Left hindlimb (tissue), 1 donor: ENCODE measurements at regions not wholly inside any gene's neighbourhood (a gene's known extent, or its start where the extent isn't known, plus 50 kb on each side); places are given as distances from the start of the nearest gene placed in this dataset.
"Not testable (repeated sequence)": the region's sequence is repeated elsewhere in the genome, so short reads cannot be mapped to it uniquely, and the experiment has no call there.

ENCODE experiments used
- DNase-seq: peaks from one replicate; pipeline ENCODE4 v3.0.0-alpha.2; 2018

DNA sequence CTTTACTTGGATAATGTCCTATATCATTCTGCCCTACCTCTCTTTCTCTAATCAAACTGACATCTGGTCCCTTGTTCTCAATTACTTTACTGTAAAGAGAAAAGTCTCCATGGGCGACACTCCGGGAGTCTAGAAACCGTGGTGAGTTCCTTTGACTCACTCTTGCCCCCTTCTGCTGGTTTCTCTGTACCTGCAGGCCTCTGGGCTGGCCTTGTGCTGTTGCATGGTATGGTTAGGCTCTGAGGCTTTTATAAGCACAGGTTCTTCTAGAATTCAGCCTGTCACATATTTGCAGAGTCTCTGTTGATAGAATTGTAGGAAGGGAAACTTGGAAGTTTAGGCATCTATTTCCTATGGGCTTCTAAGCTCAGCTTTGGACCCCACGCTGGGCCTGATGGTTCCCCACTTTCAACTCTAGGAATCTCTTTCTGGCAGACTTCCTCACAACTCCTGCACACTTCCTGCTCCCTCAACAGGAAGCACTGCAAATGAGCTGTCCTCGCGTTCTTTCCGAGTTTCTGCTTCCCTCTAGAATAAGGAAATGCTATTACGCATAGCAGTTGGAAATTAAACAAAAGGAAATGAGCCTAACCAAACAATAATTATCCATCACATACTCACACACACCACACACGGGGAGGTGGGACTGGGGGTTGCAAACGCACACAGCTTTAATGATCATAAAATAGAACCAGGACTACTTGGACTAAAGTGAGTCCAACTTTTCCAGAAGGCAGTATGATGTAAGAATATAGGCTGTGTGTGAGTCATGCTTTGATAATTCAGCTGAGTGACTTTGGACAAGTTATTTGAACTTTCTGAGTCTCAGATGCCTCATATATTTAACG lies 683.3 kb downstream of the QKI start:
- DNase-seq, result peak; percentile 52

DNA sequence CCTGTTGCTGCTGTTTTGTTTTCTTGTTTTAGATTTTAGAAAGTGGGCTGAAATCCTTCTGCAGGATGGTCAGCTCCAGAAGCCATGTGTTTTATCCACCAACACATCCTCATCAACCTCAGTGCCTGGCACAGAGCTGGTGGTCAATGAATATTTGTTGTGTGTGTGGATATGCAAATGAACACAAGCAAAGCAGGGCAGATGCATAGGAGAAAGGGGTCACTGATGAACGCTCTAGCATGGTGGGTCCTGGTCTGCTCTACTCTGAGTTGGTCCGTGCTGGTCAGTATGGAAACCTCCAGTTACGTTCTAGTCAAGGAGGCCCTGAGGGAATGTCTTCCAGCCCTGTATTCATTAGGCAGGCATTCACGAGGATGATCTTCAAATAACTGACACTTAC lies 682.5 kb downstream of the QKI start:
- no peak for DNase-seq

DNA sequence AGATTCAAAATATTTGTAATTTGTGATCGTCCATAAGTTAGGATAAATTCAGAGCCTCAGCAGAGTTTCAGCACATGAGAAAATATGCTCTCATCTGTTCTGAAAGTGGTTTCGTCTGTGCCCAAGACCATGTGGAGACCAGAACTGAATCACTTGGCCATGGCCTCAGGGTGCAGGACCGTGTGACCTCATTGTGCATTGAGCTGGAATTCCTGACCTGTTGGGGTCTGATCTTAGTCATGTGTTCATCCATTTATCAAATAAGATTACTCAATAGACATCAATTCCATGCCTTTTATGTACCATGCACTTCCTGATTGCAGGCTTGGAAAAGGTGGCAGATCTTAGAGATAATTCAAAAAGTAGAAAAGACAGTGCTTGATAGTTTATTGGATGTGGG lies 680.5 kb downstream of the QKI start:
- DNase-seq, result no peak

DNA sequence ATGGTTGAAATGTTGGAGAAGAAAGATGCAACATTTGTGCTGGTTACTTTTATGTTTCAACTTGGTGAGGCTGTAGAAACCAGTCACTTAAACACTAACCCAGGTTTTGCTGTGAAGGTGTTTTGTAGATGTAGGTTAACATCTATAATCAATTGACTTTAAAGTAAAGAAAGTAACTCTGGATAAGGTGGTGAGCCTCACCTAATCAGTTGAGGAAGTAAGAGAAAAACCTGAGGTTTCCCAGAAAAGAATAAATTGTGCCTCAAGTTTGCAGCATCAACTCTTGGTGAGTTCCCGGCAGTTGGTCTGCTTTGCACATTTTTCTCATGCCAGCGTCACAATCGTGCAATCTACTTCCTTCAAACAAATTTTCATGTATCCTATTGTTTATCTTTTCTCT lies 673.4 kb downstream of the QKI start:
- DNase-seq, result no peak

DNA sequence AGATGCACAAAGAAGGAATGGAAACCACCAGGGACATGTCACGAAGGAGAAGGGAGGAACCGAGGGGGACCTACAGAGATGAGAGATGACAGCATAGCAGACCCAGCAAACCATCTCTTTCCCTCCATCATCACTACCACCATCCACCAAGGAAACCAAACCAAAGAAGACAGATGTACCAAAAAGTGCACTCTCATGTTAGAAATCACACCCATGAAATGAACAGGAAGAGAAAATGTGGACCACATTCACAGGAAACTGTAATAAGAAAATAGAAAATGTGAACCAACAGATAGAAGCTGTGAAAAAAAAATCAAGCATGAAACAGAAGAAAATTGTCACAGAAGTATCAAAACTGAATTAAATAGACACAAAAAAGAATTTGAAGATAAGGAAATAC lies 672.7 kb downstream of the QKI start:
- no peak for DNase-seq

DNA sequence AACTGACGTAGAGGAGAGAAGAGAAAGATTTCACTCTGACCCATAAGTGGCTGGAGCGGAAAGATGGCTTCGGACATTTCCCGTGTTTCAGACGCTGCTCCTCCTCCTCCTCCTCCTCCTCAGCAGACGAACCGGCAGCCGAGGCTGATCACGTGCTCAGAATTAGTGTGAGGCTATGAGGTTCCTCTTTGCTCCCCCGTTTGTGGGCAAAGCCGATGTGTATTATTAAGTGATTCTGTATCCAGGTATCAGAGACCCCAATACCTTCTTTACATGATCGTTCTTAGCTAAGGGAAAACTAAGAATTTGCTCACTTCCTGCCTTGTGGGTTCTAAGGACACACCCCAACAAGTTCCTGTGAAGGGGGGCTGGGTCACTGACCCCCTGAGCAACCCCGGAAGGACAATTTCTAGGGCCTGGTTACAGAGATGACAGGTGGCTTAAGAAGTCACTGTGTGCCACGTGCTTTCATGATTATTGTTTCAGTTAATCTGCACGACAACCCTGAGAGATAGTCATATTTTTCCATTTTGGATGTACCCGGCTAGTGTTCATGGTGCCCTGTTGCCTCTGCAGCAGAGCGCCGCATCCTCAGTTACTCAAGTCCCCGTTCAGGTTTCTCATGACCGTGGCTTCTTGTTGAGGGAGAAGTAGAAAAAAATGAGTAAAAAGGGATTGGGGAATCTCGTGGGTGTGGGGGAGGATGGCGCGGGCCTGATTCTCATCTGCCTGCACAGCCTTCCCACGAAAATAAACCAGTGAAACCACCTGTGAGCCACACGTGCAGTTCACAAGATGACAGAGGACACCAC lies 671.8 kb downstream of the QKI start:
- no peak for DNase-seq

DNA sequence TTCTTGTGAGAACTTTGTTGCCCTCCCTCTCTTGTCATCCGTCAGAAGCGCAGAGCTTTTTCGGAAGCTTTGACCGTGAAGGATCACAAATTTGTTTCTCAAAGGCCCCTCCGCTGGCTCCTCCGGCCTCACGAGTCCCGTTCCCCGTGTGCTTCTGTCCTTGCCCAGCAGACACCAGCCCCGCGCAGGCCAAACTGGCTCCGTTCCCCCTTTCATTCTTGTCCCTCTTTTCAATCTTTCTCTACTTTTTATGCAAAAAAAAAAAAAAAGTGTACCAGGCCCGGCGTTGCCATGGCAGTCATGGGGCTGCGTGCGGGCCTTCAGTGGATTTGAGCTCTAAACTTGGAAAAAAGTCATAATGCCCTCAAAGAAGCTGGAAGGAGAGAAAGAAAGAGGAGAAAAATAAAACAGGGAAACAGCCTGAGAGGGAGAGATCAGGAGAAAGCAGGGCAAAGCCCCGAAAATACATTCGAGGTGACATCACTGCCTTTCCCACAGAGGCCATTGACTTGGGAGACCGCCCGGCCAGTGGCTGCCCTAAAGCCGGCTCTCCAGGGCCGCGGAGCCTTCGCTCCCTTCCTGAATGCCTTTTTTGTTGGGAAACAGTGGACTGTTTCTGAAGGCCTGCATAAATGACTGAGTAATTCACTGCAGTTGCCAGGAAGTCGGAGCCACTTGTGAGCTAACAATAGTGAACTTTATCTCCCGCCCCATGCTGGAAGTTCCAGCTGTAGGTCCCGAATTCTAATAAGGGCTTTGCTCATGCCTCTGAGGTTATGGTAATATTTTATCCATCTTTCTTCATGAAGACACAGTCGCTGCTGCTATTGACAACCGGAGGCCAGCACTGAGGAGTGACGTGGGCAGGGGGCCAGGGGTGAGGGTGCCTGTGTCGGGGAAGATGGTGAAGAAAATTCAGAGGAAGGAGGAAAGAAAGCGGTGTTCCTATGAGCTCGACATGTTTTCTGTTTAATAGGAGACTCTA lies 670.9 kb downstream of the QKI start:
- peak; percentile 83 for DNase-seq

DNA sequence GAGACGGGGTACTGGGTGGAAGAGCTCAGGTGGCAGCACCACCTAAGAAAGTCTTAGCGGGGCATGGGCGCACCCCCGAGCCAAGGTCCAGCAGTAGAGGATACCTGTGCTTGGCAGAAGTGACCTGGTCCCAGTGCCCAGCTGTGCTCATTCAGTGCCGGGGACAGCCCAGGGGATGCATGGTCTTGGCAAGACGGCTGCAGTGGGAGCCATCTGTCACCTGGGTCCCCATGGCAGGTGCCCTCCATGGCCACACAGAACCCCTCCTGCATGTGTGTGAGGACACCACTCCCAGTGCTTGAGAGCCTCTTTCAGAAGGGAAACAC lies 664.7 kb downstream of the QKI start:
- no peak for DNase-seq

DNA sequence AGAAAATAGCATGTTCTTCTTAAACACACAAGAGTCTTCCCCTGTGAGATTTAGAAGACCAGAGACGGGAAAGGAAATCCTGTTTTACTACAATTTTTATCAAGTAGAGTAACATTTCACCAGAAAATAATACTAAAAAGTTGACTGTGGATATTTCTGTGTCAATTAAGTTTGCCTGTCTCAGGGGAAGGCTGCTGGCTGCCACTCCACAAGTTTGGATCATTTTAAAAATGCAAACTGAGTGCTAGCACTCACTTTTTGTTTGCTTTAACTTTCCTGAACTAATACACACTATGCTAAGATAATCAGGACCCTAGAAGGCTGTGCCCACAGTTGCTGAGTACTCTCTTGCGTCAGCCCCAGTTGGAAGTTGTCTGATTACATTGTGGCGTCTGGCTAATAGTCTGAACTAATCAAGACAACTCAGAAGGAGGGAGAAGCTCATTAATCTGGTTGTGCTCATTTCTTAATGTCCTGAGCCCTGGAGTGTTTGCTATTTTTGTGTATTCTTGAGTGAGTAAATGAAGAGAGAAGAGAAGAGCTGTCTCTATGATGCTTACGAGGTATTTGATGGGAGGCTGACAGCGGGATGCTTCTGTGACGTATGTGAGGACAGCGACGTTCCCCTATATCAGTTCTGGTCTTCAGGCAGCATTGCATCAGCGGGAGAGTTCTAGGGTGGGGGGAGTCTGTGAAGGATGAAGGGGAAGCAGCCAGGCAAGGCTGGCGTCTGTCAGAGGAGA lies 664.2 kb downstream of the QKI start:
- no peak for DNase-seq

DNA sequence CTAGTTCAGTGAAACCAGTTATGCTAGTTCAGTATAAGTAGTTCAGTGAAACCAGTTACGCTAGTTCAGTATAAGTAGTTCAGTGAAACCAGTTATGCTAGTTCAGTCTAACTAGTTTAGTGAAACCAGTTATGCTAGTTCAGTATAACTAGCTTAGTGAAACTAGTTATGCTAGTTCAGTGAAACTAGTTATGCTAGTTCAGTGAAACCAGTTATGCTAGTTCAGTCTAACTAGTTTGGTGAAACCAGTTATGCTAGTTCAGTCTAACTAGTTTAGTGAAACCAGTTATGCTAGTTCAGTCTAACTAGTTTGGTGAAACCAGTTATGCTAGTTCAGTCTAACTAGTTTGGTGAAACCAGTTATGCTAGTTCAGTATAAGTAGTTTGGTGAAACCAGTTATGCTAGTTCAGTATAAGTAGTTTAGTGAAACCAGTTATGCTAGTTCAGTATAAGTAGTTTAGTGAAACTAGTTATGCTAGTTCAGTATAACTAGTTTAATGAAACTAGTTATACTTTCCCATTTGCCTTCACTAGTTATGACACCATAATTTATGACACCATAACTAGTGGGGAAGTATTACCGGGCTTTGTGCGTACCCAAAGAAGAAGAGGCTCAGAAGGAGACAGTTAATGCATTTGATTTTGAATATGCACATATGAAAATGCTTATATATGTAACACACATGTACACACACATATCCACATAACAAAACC lies 662.5 kb downstream of the QKI start:
- not testable (repeated sequence) for DNase-seq

DNA sequence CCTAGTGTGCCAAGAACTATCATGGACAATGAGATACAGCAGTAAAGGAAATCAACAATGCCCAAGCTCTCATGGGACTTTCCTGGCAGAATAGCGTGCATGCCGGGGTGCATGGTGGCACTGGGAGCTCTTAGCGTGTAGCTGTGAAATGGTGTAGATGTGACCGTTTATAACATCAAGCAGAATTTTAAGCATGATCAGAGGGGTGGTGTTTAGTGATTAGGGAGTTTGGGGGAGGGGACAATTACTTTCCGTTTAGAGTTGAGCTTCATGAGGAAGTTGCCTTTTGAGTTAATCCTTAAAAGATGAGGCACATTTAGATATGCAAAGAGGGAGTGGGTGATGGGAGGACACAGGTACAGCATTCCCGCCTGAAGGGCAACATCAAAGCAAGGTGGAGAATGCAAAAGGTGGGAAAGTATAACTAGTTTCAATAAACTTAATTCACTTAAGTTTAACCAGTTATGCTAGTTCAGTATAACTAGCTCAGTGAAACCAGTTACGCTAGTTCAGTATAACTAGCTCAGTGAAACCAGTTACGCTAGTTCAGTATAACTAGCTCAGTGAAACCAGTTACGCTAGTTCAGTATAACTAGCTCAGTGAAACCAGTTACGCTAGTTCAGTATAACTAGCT lies 661.6 kb downstream of the QKI start:
- no peak for DNase-seq

DNA sequence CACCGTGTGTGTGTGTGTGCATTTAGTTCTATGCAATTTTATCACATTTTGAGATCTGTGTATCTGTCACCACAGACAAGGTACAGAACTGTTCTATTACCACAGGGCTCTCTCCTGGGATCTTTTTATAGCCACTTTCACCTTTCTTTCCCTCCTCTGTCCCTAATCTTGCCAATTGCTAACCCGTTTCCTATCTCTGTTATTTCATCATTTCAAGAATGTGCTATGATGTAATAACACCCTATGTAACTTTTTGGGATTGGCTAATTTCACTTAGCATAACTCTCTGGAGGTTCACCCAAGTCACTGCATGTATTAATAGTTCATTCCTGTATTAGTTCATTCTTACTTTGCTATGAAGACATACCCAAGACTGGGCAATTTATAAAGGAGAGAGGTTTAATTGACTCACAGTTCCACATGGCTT lies 657.7 kb downstream of the QKI start:
- DNase-seq, result no peak

DNA sequence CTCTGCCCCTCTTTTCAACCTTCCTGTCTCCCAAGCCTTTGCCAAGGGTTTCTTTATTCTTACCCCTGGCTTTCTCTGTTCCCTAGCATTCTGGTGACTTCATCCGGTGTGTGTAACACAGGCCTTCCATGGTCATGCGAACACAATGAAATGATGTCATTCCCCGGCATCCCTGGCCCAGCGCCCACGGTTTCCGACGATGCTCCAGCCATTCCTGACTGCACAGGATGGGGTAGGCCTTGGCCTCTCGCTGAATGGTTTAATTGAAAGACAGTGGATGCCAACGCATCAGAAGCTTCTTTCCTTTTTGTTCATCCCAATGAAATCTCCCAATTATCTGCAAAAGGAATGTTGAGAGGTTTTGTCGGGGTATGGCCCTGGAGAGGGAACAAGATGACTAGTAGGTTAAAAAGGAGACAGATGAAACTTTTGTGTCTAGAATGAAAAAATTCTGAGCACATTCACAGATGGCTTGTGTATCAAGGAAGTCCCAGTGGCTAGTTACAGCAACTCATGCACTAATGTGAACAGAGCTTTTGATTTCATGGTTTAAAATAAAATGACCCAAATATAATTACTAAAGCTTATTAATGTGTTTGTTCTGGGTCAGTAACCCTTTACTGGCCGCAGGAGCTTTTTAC lies 655.0 kb downstream of the QKI start:
- peak; percentile 76 for DNase-seq

DNA sequence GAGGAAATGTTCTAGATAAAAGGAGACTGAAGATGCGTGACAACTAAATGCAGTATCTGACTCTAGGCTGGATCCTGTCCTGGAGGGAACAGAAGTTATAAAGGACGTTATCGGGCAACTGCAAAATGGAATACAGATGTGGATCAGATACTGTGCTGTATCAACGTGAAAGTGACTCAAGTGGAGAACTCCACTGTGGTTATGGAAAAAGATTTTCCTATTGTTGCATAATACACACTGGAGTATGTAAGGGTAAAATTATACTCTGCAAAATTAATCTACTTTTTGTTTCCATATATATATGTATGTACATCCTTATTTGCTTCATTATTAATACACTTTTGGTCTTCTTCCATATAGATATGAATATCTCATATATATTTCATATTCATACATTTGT lies 654.0 kb downstream of the QKI start:
- DNase-seq, result no peak

DNA sequence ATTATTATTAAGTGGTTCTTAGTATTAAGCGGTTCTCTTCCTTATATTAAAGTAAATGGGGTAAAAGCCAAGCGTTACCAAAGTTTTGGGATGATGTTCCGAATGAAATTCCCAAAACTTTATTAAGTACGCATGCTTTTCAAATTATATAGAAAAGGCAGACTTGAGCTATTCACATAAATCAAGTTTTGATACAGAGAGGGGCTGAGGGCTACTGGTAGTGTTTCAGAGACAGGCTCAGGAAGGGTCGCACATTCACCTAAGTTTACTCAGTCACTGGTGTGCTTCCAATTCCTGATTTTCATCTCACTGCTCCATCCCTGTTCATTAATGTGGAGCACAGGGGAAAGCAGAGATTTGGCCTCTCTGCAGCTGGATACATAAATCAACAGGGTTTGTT lies 652.2 kb downstream of the QKI start:
- no peak for DNase-seq

DNA sequence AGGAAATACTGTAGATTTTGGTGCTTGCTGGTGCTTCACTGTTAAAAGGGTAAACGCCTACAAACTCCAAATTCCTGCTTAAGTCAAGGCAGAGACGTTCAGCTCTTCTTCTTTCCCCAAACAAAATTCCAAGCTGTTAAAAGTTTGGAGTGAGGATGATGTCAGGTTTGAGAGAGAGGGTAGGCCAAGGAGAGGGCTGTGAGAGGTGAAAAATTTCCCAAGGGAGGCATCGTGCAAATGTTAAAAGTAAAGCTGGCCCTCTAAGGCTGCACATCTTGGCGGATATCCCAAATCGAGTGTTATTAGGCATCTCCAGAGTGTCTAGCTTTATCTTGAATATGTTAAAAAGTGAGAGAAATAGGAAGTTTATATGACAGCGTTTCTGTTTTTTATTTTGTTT lies 651.8 kb downstream of the QKI start:
- no peak for DNase-seq

DNA sequence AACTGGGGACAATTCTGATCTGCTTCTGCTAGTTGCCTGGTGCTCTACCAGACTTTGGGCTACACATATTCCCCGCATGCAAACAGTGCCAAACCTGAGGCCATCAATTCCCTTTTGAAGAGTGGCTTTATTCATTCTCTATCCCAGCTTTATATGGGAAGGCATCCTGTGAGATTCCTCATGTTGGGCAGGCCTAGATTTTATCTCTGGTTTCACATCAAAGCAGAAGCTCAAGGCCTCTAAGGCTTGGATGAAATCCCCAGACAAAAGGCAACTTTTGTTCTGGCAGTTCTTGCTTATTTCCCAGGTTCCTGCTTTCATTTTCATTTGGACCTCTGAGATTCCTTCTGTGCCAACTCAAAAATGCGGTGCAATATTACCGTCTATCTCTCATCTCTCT lies 648.8 kb downstream of the QKI start:
- no peak for DNase-seq

DNA sequence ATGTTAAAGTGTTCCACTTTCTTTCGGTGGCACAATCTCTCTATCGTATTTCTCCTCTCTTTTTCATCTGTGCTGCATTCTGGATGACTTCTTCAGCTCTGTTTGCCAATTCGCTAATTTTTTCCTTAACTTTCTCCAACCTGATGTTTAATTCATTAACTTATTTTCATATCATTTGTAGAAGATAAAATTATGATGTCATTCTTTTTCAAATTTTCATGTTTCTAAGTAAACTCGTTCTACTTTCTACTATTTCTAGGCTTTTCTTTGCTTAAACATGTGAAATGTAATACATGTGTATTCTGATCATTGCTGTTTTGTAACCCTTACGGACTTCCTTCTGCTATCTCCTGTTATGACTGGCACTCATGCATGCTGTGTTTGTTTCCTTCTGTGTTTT lies 648.4 kb downstream of the QKI start:
- DNase-seq, result no peak

DNA sequence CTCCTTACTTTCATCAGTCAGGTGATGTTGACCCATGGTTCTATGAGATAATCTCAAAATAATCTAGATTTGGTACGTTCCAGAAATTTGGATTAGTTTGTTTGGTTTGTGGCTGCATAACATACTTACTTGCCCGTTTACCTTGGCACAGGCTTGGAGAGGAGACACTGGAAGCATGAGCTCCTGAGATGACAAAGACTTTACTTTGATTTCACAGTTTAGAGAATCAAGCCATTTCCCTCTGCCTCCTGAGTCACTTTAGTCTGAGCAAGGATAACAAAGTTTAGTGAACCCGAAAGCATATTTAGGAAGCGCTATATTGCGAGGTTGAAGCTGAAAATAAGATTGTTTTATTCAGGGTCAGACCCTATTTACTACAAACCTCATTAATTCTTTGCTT lies 643.4 kb downstream of the QKI start:
- DNase-seq, result no peak

DNA sequence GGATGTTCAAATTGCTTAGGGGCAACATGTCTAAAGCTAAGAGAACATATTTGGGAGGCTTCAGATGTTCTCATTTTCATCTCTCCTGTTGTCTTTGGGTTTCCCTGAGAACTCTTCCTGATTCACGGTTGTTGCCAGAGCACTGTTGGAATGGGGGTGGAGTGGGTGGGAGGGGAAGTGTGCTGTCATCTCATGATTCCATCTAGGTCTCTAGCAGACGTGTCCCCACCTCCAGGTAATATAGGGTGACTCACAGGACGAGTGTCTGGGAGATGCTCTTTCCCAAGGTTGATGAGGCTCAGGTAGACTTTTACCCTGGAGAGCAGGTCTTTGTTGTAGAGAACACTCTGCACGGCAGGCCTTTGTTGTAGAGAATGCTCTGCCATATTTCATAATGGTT lies 636.9 kb downstream of the QKI start:
- no peak for DNase-seq

DNA sequence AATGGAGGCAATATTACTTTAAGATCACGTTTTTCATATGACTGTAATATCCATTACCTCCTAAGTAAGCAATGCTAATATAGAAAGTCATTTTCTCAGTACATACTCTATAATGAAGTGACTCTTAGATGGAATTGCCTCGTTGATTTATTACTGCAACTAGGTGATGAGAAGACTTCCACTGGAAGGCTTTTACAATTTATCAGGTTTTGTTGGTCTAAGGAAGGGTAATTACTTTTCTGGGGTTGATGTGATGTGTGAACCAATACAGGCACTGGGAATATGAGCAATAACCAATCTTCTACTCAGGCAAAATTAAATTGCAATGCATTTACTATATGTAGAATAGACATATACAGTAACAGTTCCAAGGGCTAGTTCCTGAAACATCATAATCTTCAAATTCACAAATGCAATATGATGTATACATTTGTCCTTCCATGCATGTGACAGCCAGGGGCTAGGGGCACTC lies 635.0 kb downstream of the QKI start:
- no peak for DNase-seq
